GM23338 (cell line): ENCODE measurements at regions not wholly inside any gene's neighbourhood (a gene's known extent, or its start where the extent isn't known, plus 50 kb on each side); places are given as distances from the start of the nearest gene placed in this dataset.

ENCODE experiments used
- CREB1 ChIP-seq: fragments of 250-450 bp; sonication (Bioruptor Pico); IDR thresholded peaks from 2 replicates; pipeline ENCODE4 v1.5.0; 2020; ENCODE audit warnings: low read depth, mild to moderate bottlenecking, moderate library complexity
- ETS1 ChIP-seq: IDR thresholded peaks from 2 replicates; pipeline ENCODE4 v1.6.1; 2016; ENCODE audit warnings: antibody characterized with exemption
- EZH2 ChIP-seq: fragments of 200-600 bp; sonication (generic); IDR thresholded peaks from one replicate; pipeline ENCODE4 v1.8.0; 2017; ENCODE audit warnings: antibody characterized with exemption, mild to moderate bottlenecking, low read depth; ENCODE audit not compliant: unreplicated experiment
- EZH2phosphoT487 ChIP-seq: fragments of 200-600 bp; sonication (generic); IDR thresholded peaks from one replicate; pipeline ENCODE4 v1.8.1; 2018; ENCODE audit warnings: antibody characterized with exemption; ENCODE audit not compliant: unreplicated experiment
- JUNB ChIP-seq: IDR thresholded peaks from one replicate; pipeline ENCODE4 v1.6.1; 2016; ENCODE audit warnings: antibody characterized with exemption; ENCODE audit not compliant: unreplicated experiment
- NANOG ChIP-seq: IDR thresholded peaks from 2 replicates; pipeline ENCODE4 v1.6.1; 2016; ENCODE audit warnings: antibody characterized with exemption, borderline replicate concordance
- POLR2AphosphoS5 ChIP-seq: IDR thresholded peaks from 2 replicates; pipeline ENCODE4 v1.6.1; 2016; ENCODE audit warnings: antibody characterized with exemption, low read depth
- STAT1 ChIP-seq: IDR thresholded peaks from one replicate; pipeline ENCODE4 v1.6.1; 2016; ENCODE audit warnings: antibody characterized with exemption; ENCODE audit not compliant: unreplicated experiment
- ZNF331 ChIP-seq: fragments of 250-450 bp; sonication (Bioruptor Pico); IDR thresholded peaks from 2 replicates; pipeline ENCODE4 v1.5.0; 2020; ENCODE audit warnings: low read depth, mild to moderate bottlenecking, moderate library complexity
- ZNF462 ChIP-seq: fragments of 250-450 bp; sonication (Bioruptor Pico); IDR thresholded peaks from 2 replicates; pipeline ENCODE4 v1.5.0; 2020; ENCODE audit warnings: mild to moderate bottlenecking, moderate library complexity
- TF ChIP-seq, protein P1 (sequence below): IDR thresholded peaks from one replicate; pipeline ENCODE4 v1.6.1; 2018; ENCODE audit warnings: antibody characterized with exemption; ENCODE audit not compliant: unreplicated experiment
- TF ChIP-seq, protein P2 (sequence below), 2 experiments: fragments of 200-600 bp in 1 of 2; sonication (generic) in 1 of 2; conservative IDR thresholded peaks; 2 replicates each; pipeline versions ENCODE4 v1.5.1 to v1.6.1; 2016 to 2017; ENCODE audit warnings: antibody characterized with exemption in 2 of 2, low read depth in 2 of 2, mild to moderate bottlenecking in 2 of 2, moderate library complexity in 1 of 2

GRCh38 chr12:61009192-61009591, 1251.0 kb upstream of the USP15 start (continued):
- TF ChIP-seq ZNF462 (CRISPR knock-in tag) (no peak), JUNB (no peak), CREB1 (CRISPR knock-in tag) (no peak), EZH2 (no peak), POLR2AphosphoS5 (no peak), STAT1 (no peak), ETS1 (no peak), NANOG (no peak), ZNF331 (CRISPR knock-in tag) (no peak), EZH2phosphoT487 (no peak)
- TF ChIP-seq, protein P1, sequence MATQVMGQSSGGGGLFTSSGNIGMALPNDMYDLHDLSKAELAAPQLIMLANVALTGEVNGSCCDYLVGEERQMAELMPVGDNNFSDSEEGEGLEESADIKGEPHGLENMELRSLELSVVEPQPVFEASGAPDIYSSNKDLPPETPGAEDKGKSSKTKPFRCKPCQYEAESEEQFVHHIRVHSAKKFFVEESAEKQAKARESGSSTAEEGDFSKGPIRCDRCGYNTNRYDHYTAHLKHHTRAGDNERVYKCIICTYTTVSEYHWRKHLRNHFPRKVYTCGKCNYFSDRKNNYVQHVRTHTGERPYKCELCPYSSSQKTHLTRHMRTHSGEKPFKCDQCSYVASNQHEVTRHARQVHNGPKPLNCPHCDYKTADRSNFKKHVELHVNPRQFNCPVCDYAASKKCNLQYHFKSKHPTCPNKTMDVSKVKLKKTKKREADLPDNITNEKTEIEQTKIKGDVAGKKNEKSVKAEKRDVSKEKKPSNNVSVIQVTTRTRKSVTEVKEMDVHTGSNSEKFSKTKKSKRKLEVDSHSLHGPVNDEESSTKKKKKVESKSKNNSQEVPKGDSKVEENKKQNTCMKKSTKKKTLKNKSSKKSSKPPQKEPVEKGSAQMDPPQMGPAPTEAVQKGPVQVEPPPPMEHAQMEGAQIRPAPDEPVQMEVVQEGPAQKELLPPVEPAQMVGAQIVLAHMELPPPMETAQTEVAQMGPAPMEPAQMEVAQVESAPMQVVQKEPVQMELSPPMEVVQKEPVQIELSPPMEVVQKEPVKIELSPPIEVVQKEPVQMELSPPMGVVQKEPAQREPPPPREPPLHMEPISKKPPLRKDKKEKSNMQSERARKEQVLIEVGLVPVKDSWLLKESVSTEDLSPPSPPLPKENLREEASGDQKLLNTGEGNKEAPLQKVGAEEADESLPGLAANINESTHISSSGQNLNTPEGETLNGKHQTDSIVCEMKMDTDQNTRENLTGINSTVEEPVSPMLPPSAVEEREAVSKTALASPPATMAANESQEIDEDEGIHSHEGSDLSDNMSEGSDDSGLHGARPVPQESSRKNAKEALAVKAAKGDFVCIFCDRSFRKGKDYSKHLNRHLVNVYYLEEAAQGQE = no peak
- TF ChIP-seq, protein P2, sequence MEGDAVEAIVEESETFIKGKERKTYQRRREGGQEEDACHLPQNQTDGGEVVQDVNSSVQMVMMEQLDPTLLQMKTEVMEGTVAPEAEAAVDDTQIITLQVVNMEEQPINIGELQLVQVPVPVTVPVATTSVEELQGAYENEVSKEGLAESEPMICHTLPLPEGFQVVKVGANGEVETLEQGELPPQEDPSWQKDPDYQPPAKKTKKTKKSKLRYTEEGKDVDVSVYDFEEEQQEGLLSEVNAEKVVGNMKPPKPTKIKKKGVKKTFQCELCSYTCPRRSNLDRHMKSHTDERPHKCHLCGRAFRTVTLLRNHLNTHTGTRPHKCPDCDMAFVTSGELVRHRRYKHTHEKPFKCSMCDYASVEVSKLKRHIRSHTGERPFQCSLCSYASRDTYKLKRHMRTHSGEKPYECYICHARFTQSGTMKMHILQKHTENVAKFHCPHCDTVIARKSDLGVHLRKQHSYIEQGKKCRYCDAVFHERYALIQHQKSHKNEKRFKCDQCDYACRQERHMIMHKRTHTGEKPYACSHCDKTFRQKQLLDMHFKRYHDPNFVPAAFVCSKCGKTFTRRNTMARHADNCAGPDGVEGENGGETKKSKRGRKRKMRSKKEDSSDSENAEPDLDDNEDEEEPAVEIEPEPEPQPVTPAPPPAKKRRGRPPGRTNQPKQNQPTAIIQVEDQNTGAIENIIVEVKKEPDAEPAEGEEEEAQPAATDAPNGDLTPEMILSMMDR (conservative IDR thresholded peaks at IDR 0.05; ENCODE audit: low read depth in 2 of 2) = no peak
